Neutrophil (primary cell): ENCODE measurements at regions not wholly inside any gene's neighbourhood (a gene's known extent, or its start where the extent isn't known, plus 50 kb on each side); places are given as distances from the start of the nearest gene placed in this dataset.

ENCODE experiments used
- H3K27ac ChIP-seq: fragments of 200-600 bp; sonication (generic); 2 replicates; pipeline ENCODE4 v1.5.1; 2016; ENCODE audit warnings: mild to moderate bottlenecking, moderate library complexity
- H3K27me3 ChIP-seq: fragments of 200-600 bp; sonication (generic); 2 replicates; pipeline ENCODE4 v1.6.0; 2016; ENCODE audit warnings: mild to moderate bottlenecking
- H3K36me3 ChIP-seq: fragments of 200-600 bp; sonication (generic); 2 replicates; pipeline ENCODE4 v1.5.1; 2017
- H3K4me1 ChIP-seq, 2 experiments: fragments of 200-600 bp in 1 of 2; sonication (generic) in 1 of 2; 1 replicate in 1 of 2; 2 replicates in 1 of 2; pipeline versions ENCODE4 v1.5.1 to v1.6.1; 2013 to 2016; ENCODE audit warnings: low read depth in 1 of 2, low read length in 1 of 2, mild to moderate bottlenecking in 1 of 2, moderate library complexity in 1 of 2; ENCODE audit not compliant: control insufficient read depth in 1 of 2, insufficient read depth in 1 of 2
- H3K4me3 ChIP-seq, 2 experiments: fragments of 200-600 bp in 1 of 2; sonication (generic) in 1 of 2; 1 replicate in 1 of 2; 2 replicates in 1 of 2; pipeline ENCODE4 v1.5.1; 2013 to 2016; ENCODE audit warnings: low read depth in 1 of 2, low read length in 1 of 2, mild to moderate bottlenecking in 1 of 2, moderate library complexity in 1 of 2
- H3K9me3 ChIP-seq: fragments of 200-600 bp; sonication (generic); 2 replicates; pipeline ENCODE4 v1.5.1; 2016
- TF ChIP-seq, protein P1 (sequence below): fragments of 200-600 bp; sonication (generic); IDR thresholded peaks from 2 replicates; pipeline ENCODE4 v1.5.1; 2016; ENCODE audit warnings: antibody characterized with exemption

DNA sequence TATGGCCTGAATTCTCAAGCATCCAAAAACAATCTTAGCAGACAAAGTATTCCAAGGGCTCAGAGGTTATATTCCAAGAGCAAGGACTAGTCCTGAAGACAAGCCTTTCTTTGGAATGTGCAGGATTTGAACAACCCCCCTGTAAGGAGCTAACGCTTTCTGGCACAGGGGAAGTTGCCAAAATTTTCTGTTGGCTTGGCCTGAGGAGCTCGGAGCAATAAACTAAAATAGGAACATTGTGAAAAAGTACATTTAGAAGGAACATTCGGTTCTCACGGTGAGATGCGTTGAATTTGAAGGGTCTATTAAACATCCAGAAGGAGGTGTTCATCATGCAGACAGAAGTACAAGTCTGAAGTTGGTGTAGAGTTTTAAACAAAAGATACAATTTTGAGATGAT is 1030.5 kb upstream of the CELF2 start:
- H3K27ac ChIP-seq, result no peak overlapping the region
- TF ChIP-seq, protein P1, sequence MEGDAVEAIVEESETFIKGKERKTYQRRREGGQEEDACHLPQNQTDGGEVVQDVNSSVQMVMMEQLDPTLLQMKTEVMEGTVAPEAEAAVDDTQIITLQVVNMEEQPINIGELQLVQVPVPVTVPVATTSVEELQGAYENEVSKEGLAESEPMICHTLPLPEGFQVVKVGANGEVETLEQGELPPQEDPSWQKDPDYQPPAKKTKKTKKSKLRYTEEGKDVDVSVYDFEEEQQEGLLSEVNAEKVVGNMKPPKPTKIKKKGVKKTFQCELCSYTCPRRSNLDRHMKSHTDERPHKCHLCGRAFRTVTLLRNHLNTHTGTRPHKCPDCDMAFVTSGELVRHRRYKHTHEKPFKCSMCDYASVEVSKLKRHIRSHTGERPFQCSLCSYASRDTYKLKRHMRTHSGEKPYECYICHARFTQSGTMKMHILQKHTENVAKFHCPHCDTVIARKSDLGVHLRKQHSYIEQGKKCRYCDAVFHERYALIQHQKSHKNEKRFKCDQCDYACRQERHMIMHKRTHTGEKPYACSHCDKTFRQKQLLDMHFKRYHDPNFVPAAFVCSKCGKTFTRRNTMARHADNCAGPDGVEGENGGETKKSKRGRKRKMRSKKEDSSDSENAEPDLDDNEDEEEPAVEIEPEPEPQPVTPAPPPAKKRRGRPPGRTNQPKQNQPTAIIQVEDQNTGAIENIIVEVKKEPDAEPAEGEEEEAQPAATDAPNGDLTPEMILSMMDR, result no peak
- H3K4me3 ChIP-seq, result no peak overlapping the region
- H3K9me3 ChIP-seq, result no peaks in the 10 kb centered on the region
- no peaks in the 10 kb centered on the region for H3K36me3 ChIP-seq
- H3K4me1 ChIP-seq, result no peaks in the 10 kb centered on the region
- no peaks in the 10 kb centered on the region for H3K27me3 ChIP-seq

DNA sequence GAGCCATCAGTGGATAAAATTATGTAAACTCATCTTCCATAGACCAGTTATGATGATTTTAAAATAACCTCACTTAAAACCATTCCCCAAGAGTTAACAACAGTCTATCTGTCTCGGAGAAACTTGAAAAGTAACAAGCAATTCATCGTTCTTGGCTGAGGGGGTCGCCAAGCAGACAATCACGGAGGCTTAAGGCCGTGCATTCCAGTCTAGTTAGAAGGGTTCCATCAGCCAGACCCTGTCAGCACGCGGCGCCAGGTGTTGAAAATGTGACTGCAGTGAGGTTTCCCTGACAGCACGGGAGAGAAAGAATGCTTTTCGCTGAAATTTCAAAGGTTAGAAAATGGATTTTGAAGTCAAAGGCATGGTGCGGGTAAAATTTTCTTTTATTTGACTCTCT is 1025.0 kb upstream of the CELF2 start:
- H3K27me3 ChIP-seq, result no peaks in the 10 kb centered on the region
- H3K27ac ChIP-seq, result no peak overlapping the region
- H3K9me3 ChIP-seq, result no peaks in the 10 kb centered on the region
- H3K36me3 ChIP-seq, result no peaks in the 10 kb centered on the region
- no peaks in the 10 kb centered on the region for H3K4me1 ChIP-seq
- no peak overlapping the region for H3K4me3 ChIP-seq
- TF ChIP-seq, protein P1, result no peak

DNA sequence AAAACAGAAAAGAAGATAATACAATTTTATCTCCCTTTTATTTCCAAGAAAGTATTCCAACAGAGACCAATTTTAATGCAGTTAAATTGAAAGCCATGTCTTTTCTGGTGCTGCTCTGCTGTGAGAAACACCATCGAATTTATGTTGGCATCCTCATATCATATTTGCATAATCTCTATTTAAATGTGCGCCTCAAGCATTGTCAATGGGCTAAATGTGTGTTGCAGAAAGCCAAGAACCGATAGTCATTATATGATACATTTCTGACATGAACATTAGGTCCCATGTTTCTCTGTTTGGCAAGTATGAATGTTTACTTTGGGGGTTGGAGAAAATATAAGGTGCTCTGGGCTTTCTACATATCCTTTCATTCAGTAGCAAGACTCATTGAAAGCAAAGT is 1023.5 kb upstream of the CELF2 start:
- no peaks in the 10 kb centered on the region for H3K9me3 ChIP-seq
- H3K4me3 ChIP-seq, result no peak overlapping the region
- no peaks in the 10 kb centered on the region for H3K27me3 ChIP-seq
- H3K4me1 ChIP-seq, result no peaks in the 10 kb centered on the region
- no peak overlapping the region for H3K27ac ChIP-seq
- H3K36me3 ChIP-seq, result no peaks in the 10 kb centered on the region
- TF ChIP-seq, protein P1, result no peak

DNA sequence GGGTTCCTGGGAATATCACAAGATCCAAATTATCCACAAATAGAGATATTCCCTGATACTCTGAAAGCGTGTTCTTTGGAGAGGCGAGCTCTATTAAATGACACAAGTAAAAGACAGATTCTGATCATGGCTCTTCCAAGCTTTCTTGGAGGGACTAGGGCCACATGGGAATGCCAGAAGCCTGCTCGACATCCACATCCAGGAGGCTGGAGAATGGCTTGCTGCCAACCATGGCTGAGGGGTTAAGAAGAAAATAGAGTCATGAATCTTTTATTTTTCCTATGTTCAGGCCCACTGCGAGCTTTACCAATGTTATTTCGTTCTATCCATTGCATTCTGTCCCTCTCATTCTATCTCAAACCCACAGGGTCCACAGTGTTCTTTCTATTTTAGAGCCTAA is 1018.0 kb upstream of the CELF2 start:
- Histone ChIP-seq H3K27ac (no peak overlapping the region), H3K4me1 (no peaks in the 10 kb centered on the region), H3K36me3 (no peaks in the 10 kb centered on the region), H3K4me3 (no peak overlapping the region), H3K27me3 (no peaks in the 10 kb centered on the region), H3K9me3 (no peaks in the 10 kb centered on the region)
- TF ChIP-seq, protein P1, result no peak

DNA sequence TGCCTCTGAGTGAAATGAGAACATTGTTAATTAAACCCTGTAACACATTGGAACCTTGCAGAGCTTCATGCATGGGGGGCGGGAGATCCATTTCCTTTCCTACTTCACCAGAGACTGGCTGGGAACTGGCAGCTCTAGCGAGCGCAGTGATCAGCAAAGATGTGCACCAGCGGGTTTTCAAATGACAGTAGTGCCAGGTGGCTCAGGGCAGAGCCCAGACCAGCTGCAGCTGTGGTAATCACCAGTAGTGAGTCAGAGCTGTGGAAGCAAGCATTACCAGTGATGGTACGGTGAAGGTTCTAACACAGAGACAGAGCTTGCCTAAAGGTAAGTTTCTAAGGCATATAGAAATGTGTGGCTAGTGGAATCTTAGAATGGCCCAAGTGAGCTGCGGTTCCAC is 1009.7 kb upstream of the CELF2 start:
- no peak overlapping the region for H3K27ac ChIP-seq

More for the DNA sequence above, 1009.7 kb upstream of the CELF2 start:
- H3K27me3 ChIP-seq, result no peaks in the 10 kb centered on the region
- H3K4me1 ChIP-seq, result no peaks in the 10 kb centered on the region
- TF ChIP-seq, protein P1, result no peak
- H3K36me3 ChIP-seq, result no peaks in the 10 kb centered on the region
- no peaks in the 10 kb centered on the region for H3K9me3 ChIP-seq
- no peak overlapping the region for H3K4me3 ChIP-seq
